K562 (cell line): ENCODE measurements at regions not wholly inside any gene's neighbourhood (a gene's known extent, or its start where the extent isn't known, plus 50 kb on each side); places are given as distances from the start of the nearest gene placed in this dataset.

Source experiments
- BRD9 ChIP-seq: fragments of 450-650 bp; IDR thresholded peaks from 2 replicates; pipeline ENCODE4 v1.6.1; 2018; ENCODE audit warnings: low read depth; ENCODE audit not compliant: partially characterized antibody
- HMBOX1 ChIP-seq: sonication (generic); IDR thresholded peaks from 2 replicates; pipeline ENCODE4 v1.6.1; 2016
- NCOR1 ChIP-seq: fragments of 450-650 bp; IDR thresholded peaks from 2 replicates; pipeline ENCODE4 v1.6.1; 2016; ENCODE audit warnings: mild to moderate bottlenecking, moderate library complexity
- NFIC ChIP-seq: fragments of 450-650 bp; IDR thresholded peaks from 2 replicates; pipeline ENCODE4 v1.6.1; 2017; ENCODE audit warnings: mild to moderate bottlenecking, inconsistent platforms
- NR2C2 ChIP-seq, 2 experiments: fragments of 200-800 bp in 1 of 2; sonication (Bioruptor generic) in 1 of 2; sonication (generic) in 1 of 2; formaldehyde crosslinking in 1 of 2; IDR thresholded peaks; 2 replicates each; pipeline versions ENCODE4 v1.6.1 to v1.8.0; 2016 to 2022; ENCODE audit warnings: mild to moderate bottlenecking in 1 of 2, missing compliant biosample characterization in 1 of 2, missing genetic modification characterization in 1 of 2, missing genetic modification reagents in 1 of 2
- PYGO2 ChIP-seq: fragments of 450-650 bp; IDR thresholded peaks from 2 replicates; pipeline ENCODE4 v1.6.1; 2016; ENCODE audit warnings: mild to moderate bottlenecking, missing genetic modification characterization, moderate library complexity, missing compliant biosample characterization
- SAFB ChIP-seq: fragments of 200-400 bp; formaldehyde crosslinking; IDR thresholded peaks from 2 replicates; pipeline ENCODE4 v1.6.1; 2017; ENCODE audit warnings: low read depth, low read length, borderline replicate concordance
- THAP12 ChIP-seq: fragments of 250-450 bp; sonication (Bioruptor Pico); IDR thresholded peaks from 2 replicates; pipeline ENCODE4 v1.9.0; 2021; ENCODE audit warnings: mild to moderate bottlenecking, inconsistent platforms
- ZNF740 ChIP-seq, 3 experiments: fragments of 200-800 bp in 1 of 3; sonication (Bioruptor generic) in 1 of 3; sonication (generic) in 1 of 3; formaldehyde crosslinking in 1 of 3; IDR thresholded peaks; 2 replicates each; pipeline versions ENCODE4 v1.6.1 to v1.8.0; 2016 to 2022; ENCODE audit warnings: mild to moderate bottlenecking in 2 of 3, missing compliant biosample characterization in 2 of 3, missing genetic modification characterization in 2 of 3, missing genetic modification reagents in 1 of 3

- TF ChIP-seq HMBOX1, result no peak
- no peak for TF ChIP-seq NCOR1
- no peak for TF ChIP-seq NFIC
- TF ChIP-seq NR2C2 (CRISPR knock-in tag; IDR thresholded peaks at IDR 0.05), result no peak
- TF ChIP-seq NR2C2 (tag; IDR thresholded peaks at IDR 0.05), result no peak
- no peak for TF ChIP-seq THAP12 (CRISPR knock-in tag)
- no peak for TF ChIP-seq PYGO2 (tag)
- no peak for TF ChIP-seq BRD9
- TF ChIP-seq ZNF740 (CRISPR knock-in tag; IDR thresholded peaks at IDR 0.05), result no peak
- no peak for TF ChIP-seq ZNF740 (tag; IDR thresholded peaks at IDR 0.05)
- TF ChIP-seq SAFB, result no peak
Observed at GRCh38 chr22:26779108-26779507, 121.7 kb downstream of the MIAT start (continued).
